GM19328 (cell line): ENCODE measurements at regions not wholly inside any gene's neighbourhood (a gene's known extent, or its start where the extent isn't known, plus 50 kb on each side); places are given as distances from the start of the nearest gene placed in this dataset.
"Not testable (repeated sequence)": the region's sequence is repeated elsewhere in the genome, so short reads cannot be mapped to it uniquely, and the experiment has no call there.

Experiments used
- ATAC-seq: cut with Tn5 transposase; IDR thresholded peaks from one replicate; pipeline ENCODE4 v1.9.1; 2021; ENCODE audit warnings: mild to moderate bottlenecking, moderate library complexity; ENCODE audit not compliant: unreplicated experiment

DNA sequence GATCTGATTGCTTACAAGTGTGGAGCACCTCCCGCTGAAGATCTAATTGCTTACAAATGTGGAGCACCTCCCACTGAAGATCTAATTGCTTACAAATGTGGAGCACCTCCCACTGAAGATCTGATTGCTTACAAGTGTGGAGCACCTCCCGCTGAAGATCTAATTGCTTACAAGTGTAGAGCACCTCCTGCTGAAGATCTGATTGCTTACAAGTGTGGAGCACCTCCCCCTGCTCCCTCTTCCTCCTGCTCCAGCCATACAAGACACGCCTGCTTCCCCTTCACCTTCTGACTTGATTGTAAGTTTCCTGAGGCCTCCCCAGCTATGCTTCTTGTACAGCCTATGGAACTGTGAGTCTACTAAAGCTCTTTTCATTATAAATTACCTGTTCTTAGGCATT, 1014.9 kb downstream of the SOCS6 start:
- not testable (repeated sequence) for ATAC-seq

DNA sequence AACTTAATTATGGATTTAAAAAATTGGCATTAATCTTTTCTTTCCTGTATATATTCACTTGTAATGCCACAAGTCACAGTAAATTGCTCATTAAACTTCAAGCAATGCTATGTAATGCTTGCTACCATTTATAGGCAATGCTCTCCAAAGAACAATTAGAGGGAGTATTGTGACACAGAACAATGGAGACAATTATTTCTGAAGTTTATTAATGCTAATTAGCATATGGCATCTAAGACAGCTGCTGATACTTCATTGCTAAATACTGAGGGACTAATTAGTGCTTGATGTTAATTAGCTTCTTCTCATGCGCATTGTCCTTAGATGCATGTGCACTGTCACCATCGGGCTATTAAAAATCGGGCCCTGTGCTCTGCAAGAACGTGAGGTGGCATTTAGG, 1012.8 kb downstream of the SOCS6 start:
- no peak for ATAC-seq

DNA sequence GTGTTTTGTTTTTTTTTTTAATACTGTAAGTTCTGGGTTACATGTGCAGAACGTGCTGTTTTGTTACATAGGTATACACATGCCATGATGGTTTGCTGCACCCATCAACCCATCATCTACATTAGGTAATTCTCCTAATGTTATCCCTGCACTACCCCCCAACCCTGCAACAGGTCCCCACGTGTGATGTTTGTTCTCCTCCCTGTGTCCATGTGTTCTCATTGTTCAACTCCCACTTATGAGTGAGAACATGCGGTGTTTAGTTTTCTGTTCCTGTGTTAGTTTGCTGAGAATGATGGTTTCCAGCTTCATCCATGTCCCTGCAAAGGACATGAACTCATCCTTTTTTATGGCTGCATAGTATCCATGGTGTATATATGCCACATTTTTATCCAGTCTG, 1005.4 kb downstream of the SOCS6 start:
- not testable (repeated sequence) for ATAC-seq

DNA sequence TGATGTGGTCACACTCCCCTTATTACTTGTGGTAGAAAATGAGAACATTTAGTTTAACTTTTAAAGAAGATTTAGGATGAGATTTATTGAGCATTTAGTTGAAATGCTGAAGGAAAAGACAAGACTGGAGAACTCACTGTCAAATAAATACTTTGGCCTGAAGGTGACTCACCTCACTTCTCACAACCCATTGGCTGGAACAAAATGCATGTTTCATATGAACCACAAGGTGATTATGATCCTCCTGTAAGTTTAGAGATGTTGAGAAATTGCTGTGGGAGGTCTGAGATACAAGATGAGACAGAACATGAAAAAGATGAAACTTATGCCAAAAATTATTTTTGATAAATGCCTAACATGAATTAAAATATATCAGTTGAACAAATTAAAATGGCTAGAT, 1004.5 kb downstream of the SOCS6 start:
- ATAC-seq: no peak

DNA sequence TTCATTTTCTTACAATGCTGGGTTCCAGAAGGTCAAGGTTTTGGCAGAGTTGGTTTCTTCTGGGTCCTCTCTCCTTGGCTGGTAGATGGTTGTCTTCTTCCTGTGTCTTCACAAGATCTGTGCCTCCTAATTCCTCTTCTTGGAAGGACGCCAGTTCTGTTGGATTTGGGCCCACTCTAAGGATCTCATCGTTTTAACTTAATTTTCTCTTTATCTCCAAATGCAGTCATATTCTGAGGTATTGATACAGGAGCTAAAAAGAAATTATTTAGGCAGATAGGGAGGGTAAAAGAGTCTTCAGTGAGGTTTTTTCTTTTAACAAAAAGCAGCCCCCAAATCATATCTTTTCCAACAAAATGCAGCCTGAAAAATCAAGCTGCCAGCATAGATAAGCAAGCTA, 998.4 kb downstream of the SOCS6 start:
- no peak for ATAC-seq

DNA sequence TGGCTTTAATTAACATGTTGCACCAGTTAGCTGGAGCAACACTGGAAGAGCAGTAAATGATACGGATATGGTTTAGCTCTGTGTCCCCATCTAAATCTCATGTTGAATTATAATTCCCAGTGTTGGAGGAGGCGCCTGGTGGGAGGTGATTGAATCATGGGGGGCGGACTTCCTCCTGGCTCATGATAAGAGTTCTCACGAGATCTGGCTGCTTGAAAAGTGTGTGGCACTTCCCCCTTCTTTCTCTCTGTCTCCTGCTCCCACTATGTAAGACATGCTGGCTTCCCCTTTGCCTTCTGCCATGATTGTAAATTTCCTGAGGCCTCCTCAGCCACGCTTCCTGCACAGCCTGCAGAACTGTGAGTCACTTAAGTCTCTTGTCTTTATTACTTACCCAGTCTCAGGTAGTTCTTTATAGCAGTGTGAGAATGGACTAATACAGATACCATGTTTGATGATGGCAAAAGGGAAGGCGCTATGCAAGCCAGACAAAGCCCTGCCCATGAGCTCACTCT, 963.6 kb downstream of the SOCS6 start:
- ATAC-seq: no peak

DNA sequence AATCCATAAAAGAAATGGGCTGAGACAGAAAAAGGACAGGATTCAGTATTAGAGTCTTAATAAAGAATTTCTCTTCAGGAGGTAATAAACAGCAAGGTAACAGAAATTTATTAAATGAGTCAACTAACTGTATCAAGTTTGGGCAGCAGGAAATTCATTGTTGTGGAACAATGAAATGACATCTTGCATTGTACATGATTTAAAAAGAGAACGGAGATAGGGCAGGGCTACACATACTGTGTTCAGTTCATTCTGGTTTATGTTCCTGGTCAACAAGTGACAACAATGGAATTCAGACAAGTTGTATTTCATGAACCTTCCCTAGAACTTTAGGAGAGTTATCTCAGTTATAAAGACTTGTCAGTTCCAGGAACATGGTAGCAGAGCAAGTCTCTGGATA, 961.3 kb downstream of the SOCS6 start:
- ATAC-seq: no peak

DNA sequence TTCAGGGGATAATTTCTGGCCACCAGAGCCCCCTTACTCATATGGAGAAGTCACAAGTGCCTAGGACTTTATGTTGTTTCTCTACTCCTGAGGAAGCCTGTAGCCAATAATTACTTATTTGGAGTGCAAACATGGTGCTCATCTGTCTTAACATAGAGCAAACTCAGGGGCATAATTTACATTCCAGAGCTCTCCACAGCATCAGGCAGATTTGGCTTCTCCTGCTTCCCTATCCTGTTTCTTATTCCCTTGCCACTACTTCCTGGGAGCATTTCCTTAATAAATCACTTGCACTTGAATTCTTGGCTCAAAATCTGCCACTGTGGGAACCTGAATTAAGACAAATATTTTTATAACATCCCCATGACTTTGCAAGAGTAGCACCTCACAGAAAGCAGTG, 960.9 kb downstream of the SOCS6 start:
- no peak for ATAC-seq

DNA sequence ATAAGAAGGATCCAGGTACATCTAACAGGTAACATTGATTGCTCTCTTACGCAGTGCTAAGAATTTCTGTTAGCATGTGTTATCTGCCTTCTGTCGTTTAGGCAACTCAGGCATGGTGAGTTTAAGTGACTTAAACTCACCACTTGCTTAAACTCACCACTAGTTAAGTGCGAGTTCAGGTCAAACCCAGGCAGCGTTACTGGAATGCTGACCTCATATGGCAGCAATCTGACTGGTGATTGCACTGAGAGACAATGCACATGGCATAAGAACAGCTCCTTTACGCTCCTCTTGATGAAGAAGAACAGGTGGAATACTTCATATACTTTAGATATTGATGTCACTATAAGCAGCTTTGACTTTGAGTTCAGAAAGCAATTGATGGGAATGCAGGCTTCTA, 954.1 kb downstream of the SOCS6 start:
- ATAC-seq: no peak

DNA sequence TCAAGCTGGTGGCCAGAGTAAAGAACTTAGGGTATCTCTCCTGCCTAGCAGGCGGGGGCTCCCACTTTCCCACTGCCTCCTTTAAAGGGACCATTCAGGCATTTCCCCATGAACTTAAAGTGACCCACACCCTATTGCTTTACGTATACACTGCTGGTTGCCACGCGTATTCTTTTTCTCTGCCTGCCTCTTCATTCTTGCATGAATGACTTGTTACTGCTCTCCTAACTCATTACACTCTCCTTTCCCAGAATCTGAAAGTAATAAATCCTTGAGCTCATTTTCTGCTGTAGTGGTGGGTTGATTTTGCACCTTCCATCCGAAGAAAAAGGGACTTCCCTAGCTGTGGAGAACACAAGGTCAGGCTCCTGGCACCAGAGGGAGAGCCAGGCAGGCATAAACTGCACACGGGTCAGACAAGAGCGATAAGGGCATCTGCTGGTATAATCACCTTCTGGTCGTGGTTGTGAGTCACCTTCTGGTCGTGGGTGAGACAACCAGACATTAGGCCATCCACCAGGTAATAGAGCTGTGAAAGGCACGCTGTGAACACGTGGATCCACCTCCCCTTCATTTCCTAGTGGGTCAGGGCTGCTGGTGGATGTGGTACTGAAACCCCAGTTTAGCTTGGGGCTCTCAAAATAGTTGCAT, 950.3 kb downstream of the SOCS6 start:
- no peak for ATAC-seq

DNA sequence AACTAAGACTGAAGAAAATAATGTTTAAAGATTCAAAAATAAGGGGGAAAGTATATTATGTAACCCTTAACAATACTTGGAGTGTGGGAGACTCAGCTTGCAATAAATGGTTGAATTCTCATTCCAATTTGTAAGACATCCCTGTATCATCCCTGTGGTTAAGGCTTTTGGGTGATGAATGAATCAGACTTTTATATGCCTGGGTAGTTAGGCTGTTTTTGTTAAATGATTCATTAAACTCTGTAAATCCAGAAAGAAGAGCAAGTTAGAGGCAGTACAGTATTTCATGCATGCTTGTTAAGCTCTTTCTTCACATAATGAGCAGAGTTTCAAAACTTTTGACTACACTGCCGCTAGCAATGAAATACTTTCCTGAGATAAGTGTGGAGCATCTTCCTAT, 948.8 kb downstream of the SOCS6 start:
- no peak for ATAC-seq

DNA sequence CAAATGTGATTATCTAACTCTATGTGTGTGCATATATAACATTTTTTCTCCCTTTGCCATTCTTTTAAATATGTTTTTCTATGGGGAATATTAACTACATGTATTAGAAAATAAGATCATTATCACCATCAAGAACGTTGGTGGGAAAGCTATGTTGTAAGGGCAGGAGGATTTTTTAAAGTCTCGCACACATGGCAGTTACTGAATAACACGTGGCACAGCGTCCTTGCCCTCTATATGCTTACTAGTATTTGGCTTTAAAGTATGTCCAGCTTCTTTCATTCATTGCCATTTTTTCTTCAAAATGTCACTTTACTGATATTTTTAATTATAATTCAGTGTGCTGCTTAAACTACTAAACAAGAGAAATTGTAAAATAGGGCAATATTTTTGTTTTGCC, 944.3 kb downstream of the SOCS6 start:
- no peak for ATAC-seq

DNA sequence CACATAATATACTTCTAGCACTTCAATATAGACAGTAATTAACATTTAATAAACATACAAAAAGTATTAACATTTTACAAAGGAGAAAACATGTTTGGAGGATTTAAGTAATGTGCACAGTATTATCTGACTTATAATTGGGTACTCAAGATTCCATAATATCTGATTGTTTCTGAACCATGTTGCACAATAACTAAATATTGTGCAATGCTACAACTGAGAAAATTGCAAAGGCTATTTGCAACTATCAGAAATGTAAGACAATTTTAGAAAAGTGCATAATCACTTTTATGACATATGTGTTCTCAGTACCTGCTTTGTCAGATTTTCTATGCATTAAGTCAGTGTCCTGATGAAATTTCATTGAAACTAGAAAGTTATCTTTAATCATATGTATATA, 934.6 kb downstream of the SOCS6 start:
- ATAC-seq: no peak

DNA sequence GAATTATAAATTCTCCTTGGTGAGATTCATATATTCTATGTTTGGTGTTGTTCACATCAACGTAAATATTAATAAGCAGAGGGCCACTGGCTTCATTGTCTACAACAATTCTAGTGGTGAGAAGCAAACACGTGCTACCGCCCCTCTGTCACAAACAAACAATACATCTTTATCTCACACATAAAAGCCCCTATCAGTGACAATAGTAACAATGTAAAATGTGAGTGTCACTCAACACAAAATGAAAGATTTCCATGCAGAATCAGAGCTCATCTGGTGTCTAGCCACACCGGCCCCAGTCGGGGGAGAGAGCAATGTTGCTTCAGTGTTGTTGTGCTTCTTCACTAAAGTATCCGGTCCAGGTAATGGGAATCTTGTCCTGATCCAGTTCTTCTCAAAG, 932.6 kb downstream of the SOCS6 start:
- ATAC-seq: no peak

DNA sequence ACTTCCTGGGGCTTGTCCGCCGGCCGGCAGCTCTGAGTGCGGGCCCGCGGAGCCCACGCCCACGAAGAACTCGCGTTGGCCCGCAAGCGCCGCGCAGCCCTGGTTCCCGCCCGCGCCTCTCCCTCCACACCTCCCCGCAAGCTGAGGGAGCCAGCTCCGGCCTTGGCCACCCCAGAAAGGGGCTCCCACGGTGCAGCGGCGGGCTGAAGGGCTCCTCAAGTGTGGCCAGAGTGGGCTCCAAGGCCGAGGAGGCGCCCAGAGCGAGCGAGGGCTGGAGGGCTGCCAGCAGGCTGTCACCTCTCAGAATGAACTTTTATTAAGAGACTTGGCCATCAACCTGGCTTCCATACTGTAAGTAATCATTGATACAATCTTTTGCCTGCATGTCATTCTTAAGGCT, 923.9 kb downstream of the SOCS6 start:
- ATAC-seq: not testable (repeated sequence)

DNA sequence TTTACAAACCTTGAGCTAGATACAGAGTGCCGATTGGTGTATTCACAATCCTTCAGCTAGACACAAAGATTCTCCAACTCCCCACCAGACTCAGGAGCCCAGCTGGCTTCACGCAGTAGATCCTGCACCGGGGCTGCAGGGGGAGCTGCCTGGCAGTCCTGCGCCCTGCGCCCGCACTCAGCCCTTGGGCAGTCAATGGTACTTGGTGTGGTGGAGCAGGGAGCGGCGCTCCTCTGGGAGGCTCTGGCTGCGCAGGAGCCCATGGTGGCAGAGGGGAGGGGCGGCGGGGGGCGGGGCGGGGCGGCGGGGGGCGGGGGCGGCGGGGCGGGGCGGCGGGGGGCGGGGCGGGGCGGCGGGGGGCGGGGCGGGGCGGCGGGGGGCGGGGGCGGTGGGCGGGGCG, 923.4 kb downstream of the SOCS6 start:
- no peak for ATAC-seq

DNA sequence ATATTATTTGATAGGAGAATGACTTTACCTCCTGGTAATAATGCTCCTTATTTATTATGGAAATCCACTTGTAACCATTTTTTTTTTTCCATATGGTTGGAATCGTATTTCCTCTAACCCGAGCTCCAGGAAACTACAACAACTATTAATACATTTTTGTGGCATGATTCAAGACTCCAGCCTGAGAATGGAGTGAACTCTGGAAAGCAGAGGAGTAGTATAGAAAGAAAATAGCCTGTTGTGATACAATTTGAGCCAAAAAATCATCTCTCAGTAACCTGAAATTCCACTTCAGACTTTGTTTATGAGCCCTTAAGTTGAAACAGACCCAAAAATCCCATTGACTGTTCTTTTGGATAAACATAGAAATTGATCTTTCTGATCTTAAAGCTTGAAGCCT, 921.1 kb downstream of the SOCS6 start:
- no peak for ATAC-seq

DNA sequence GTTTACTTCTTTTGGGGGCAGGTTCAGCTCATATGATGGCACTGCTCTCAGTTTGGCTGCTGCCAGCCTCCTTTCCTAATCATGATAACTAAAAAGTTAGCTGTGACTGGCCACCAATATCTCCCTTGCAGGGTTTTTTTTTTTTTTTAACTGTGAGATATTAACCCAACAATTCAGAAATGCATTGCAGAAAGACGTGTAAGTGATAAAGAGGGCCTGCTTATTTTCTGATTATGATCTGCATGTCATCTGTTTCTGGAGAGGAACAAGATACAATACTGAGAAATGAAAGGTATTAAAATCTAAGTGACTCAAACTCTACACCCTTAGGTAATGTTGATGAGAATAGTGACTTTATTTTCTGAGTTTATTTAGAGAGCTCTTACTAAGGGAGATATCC, 905.6 kb downstream of the SOCS6 start:
- no peak for ATAC-seq

DNA sequence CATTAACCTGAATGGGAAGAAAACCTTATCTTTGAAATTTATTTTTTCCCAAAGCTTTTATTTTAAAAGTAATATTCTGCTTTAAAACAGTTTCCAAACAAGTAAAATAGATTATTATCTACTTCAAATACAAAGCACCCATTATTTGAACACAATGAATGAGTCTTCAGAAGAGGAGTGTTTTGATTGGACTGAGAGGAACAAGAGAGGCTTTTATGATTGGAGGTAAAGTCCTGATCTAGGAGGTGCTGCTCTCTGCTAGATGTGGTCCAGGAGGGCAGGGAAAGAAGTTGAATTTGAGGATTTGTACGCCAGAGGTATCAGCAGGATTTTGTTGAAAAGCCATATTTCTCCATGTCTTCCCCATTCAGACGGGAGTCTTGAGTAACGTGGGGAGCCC, 900.7 kb downstream of the SOCS6 start:
- no peak for ATAC-seq

DNA sequence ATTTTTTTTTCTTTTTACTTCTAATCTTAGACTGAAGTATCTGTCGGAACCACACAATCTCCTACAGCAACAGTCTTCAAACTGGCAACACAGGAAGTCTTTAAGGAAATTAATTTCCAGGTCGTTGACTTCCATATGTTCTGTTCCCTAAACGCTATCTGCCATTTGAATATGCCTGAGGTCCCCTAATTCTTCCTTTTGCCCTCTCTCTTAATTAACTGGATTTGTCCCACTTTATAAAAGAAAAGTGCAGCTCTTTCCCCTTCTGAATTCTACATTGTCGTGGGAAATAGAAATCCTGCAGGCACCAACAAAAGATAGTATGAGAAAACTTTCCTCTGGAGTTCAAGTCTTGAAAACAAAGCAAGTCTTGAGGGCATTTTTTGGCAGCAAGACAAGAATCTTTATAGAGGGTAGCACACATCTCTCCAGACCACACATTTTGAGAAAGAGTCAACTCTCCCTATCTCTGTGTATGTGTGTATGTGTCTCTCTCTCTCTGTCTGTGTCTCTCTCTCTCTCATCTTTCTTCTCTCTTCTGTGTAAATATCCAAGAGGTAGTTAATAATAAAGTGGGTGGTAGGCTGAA, 879.8 kb downstream of the SOCS6 start:
- no peak for ATAC-seq

DNA sequence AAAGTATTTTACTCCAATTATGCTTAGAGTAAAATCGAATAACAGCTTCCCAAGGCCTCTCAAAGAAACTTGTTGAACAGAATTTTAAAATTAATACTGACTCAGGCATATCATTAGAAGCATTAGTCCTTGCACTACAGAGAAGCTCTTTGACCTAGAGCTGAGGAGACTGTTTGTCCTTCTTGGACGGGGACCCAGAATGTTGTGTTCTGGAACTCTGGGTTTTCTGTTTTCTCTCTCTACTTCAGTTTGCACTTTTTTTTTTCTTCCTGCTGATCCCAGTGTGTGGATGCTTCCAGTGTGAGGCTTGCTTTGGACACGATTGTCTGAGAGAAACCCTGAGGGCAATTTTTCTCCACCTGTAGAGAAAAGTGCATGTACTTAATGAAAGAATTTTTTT, 847.6 kb downstream of the SOCS6 start:
- ATAC-seq: no peak

DNA sequence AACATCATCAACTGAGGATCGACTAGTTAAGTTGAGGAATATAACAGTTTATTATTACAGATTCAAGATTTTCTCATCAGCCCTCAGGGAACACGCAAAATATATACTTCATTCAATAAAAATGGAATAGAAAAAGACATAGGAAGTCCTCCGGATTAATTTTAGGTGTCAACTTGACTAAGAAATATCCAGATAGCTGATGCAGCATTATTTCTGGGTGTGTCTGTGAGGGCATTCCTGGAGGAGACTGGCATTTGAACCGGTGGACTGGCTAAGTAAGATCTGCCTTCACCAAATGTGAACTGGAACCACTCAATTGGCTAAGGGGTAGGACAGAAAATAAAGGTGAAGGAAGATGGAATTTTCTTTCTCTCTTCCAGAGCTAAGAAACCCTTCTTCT, 845.3 kb downstream of the SOCS6 start:
- no peak for ATAC-seq

DNA sequence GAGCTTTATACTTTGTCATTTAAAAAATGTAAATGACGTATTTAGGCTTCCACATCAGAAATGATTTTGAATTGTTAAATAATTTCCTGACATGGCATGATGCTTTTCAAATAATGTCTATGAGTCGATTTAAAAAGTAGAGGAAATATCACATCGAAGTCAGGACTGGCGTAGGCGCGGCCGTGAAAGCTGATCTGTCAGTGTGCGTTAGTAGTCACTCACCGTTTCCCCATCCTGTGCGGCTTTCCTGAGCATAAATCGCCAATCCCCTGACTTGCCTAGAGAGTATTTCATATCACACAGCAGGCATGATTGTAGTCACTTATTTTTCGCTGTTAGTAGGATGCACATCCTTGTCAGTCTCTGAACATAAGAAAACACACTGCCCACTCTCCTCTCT, 843.1 kb downstream of the SOCS6 start:
- no peak for ATAC-seq
